ENCODE measurements at regions not wholly inside any gene's neighbourhood (a gene's known extent, or its start where the extent isn't known, plus 50 kb on each side); places are given as distances from the start of the nearest gene placed in this dataset.

DNA sequence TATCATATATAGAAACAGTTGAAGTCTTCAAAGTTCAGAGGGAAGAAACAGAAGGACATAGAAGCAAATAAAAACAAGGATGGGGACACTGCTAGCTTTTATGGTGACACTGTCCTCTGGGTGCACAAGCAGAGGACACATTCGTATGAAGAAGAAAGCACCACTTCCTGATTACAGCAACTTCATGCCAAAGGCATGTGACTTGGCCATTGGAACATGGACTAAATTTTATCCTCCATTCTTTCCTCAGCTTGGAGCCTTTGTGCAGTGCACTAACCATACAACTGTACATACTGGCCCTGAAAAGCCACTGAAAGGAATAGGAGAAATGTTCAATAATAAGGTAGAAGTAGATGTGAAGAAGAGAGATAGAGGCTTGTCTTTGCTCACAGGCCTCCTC is 223.3 kb downstream of the MTX2 start:
- Histone ChIP-seq H3K36me3 (ENCODE audit: low read depth, low read length) (no peaks in the 10 kb centered on the region), H3K9ac (ENCODE audit: low read length) (no peak overlapping the region), H3K4me2 (ENCODE audit: low read length) (no peak overlapping the region), H3K4me3 (ENCODE audit: low read length) (no peak overlapping the region), H3K9me2 (replicated peaks; ENCODE audit: low read length) (no peaks in the 10 kb centered on the region), H3K9me3 (ENCODE audit: low read length) (no peaks in the 10 kb centered on the region), H3F3A (ENCODE audit: low read length, unreplicated experiment) (no peaks in the 10 kb centered on the region), H3K79me2 (ENCODE audit: low read length) (no peaks in the 10 kb centered on the region), H3K4me1 (ENCODE audit: insufficient read depth, low read length) (peaks cover 16% of the 10 kb centered on the region), H3K27ac (ENCODE audit: low read length) (no peak overlapping the region), H3K27me3 (ENCODE audit: low read length) (no peaks in the 10 kb centered on the region), H2AFZ (ENCODE audit: low read length) (no peak overlapping the region), H4K20me1 (ENCODE audit: low read length) (no peaks in the 10 kb centered on the region)
- ATAC-seq (no peak), DNase-seq (no peak)
- intact Hi-C loops (cut with micrococcal nuclease), result no loop called here
- POLR2A ChIA-PET (ENCODE audit: unreplicated experiment), result no interaction called here
- BruUV-seq (replicated peaks), result no TSS peak
- CTCF ChIA-PET, result no interaction called here
- no peak for TF ChIP-seq EZH2phosphoT487 (IDR thresholded peaks at IDR 0.05; ENCODE audit: borderline replicate concordance, low read length)
- TF ChIP-seq EZH2 (IDR thresholded peaks at IDR 0.05; ENCODE audit: low read length, unreplicated experiment), result no peak
- TF ChIP-seq, protein P1, sequence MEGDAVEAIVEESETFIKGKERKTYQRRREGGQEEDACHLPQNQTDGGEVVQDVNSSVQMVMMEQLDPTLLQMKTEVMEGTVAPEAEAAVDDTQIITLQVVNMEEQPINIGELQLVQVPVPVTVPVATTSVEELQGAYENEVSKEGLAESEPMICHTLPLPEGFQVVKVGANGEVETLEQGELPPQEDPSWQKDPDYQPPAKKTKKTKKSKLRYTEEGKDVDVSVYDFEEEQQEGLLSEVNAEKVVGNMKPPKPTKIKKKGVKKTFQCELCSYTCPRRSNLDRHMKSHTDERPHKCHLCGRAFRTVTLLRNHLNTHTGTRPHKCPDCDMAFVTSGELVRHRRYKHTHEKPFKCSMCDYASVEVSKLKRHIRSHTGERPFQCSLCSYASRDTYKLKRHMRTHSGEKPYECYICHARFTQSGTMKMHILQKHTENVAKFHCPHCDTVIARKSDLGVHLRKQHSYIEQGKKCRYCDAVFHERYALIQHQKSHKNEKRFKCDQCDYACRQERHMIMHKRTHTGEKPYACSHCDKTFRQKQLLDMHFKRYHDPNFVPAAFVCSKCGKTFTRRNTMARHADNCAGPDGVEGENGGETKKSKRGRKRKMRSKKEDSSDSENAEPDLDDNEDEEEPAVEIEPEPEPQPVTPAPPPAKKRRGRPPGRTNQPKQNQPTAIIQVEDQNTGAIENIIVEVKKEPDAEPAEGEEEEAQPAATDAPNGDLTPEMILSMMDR (conservative IDR thresholded peaks at IDR 0.05; ENCODE audit: low read depth, low read length), result no peak

DNA sequence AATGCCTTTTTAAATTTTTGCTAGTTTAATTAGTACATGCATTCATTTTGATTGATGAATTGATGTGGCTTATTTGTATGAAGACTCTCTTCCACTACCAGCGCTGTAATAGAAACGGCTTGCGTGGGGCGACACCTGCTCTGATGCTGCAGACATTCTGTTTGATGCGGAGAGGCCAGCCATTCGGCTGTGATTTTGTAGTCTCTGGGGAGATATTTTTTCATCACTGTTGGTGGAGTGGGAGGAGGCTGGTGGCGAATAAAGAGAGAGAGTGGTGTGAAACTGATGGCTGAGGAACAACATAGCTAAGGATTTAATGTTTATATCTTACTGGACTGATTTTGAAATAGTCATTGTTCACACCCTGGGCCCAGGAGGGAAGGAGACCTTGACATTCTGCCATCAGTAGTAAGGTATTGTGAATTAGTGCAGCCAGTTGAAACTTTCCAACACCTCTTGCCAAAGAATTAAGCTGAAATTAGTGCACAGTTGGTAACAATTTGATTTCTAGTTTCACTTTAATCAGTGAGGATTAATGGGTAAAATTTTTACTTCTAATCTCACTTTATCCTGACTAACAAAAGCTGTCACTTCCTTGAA is 224.1 kb downstream of the MTX2 start:
- intact Hi-C loops (cut with micrococcal nuclease), result no loop called here
- no peak overlapping the region for H3K4me3 ChIP-seq (ENCODE audit: low read length)
- no peaks in the 10 kb centered on the region for H3K36me3 ChIP-seq (ENCODE audit: low read depth, low read length)
- BruUV-seq (replicated peaks), result no TSS peak
- no peak overlapping the region for H3K9ac ChIP-seq (ENCODE audit: low read length)
- peaks cover 12% of the 10 kb centered on the region for H3K4me1 ChIP-seq (ENCODE audit: insufficient read depth, low read length)
- CTCF ChIA-PET, result no interaction called here
- no peak overlapping the region for H2AFZ ChIP-seq (ENCODE audit: low read length)
- no peaks in the 10 kb centered on the region for H3F3A ChIP-seq (ENCODE audit: low read length, unreplicated experiment)
- H3K27ac ChIP-seq (ENCODE audit: low read length), result no peak overlapping the region
- H4K20me1 ChIP-seq (ENCODE audit: low read length), result no peaks in the 10 kb centered on the region
- POLR2A ChIA-PET (ENCODE audit: unreplicated experiment), result no interaction called here
- no peaks in the 10 kb centered on the region for H3K9me2 ChIP-seq (replicated peaks; ENCODE audit: low read length)
- DNase-seq, result no peak
- no peaks in the 10 kb centered on the region for H3K9me3 ChIP-seq (ENCODE audit: low read length)
- no peaks in the 10 kb centered on the region for H3K27me3 ChIP-seq (ENCODE audit: low read length)
- no peaks in the 10 kb centered on the region for H3K79me2 ChIP-seq (ENCODE audit: low read length)
- H3K4me2 ChIP-seq (ENCODE audit: low read length), result no peak overlapping the region
- no peak for ATAC-seq
- no peak for TF ChIP-seq EZH2 (IDR thresholded peaks at IDR 0.05; ENCODE audit: low read length, unreplicated experiment)
- TF ChIP-seq, protein P1 (conservative IDR thresholded peaks at IDR 0.05; ENCODE audit: low read depth, low read length), result no peak
- TF ChIP-seq EZH2phosphoT487 (IDR thresholded peaks at IDR 0.05; ENCODE audit: borderline replicate concordance, low read length), result no peak

DNA sequence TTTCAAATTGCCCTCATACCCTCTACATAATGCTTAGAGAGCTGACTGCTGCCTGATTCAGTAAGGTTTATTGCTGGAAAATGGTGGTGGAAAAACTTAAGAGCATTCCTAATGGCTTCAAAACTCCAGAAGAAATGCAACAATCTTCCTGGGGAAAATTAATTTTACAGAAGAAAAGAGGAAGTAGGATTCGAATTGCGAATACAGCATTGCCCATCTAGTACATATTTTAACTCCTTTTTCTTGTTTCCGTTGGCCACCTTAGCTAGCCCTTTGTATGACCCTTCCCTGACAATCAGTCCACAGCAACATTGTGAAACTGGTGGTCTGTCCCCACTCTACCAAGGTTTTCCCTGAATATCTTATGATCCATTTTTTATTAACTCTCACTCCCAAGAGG is 224.7 kb downstream of the MTX2 start:
- intact Hi-C loops (cut with micrococcal nuclease), result no loop called here
- no peaks in the 10 kb centered on the region for H3K9me3 ChIP-seq (ENCODE audit: low read length)
- ATAC-seq (no peak), DNase-seq (no peak)
- no peaks in the 10 kb centered on the region for H3K27me3 ChIP-seq (ENCODE audit: low read length)
- no peaks in the 10 kb centered on the region for H3K79me2 ChIP-seq (ENCODE audit: low read length)
- H3F3A ChIP-seq (ENCODE audit: low read length, unreplicated experiment), result no peaks in the 10 kb centered on the region
- H3K4me2 ChIP-seq (ENCODE audit: low read length), result no peak overlapping the region
- H3K9ac ChIP-seq (ENCODE audit: low read length), result no peak overlapping the region
- TF ChIP-seq EZH2phosphoT487 (IDR thresholded peaks at IDR 0.05; ENCODE audit: borderline replicate concordance, low read length), result no peak
- TF ChIP-seq, protein P1 (conservative IDR thresholded peaks at IDR 0.05; ENCODE audit: low read depth, low read length), result no peak
- TF ChIP-seq EZH2 (IDR thresholded peaks at IDR 0.05; ENCODE audit: low read length, unreplicated experiment), result no peak
- no TSS peak for BruUV-seq (replicated peaks)
- CTCF ChIA-PET, result no interaction called here
- no peaks in the 10 kb centered on the region for H4K20me1 ChIP-seq (ENCODE audit: low read length)
- H2AFZ ChIP-seq (ENCODE audit: low read length), result no peak overlapping the region
- H3K36me3 ChIP-seq (ENCODE audit: low read depth, low read length), result no peaks in the 10 kb centered on the region
- H3K4me1 ChIP-seq (ENCODE audit: insufficient read depth, low read length), result peaks cover 6% of the 10 kb centered on the region
- POLR2A ChIA-PET (ENCODE audit: unreplicated experiment), result no interaction called here
- no peak overlapping the region for H3K4me3 ChIP-seq (ENCODE audit: low read length)
- H3K9me2 ChIP-seq (replicated peaks; ENCODE audit: low read length), result no peaks in the 10 kb centered on the region
- H3K27ac ChIP-seq (ENCODE audit: low read length), result no peak overlapping the region
